PC-3 (cell line): ENCODE measurements at regions not wholly inside any gene's neighbourhood (a gene's known extent, or its start where the extent isn't known, plus 50 kb on each side); places are given as distances from the start of the nearest gene placed in this dataset.

Source experiments
- ATAC-seq: fragments of 200-7000 bp; cut with Tn5 transposase; 2 replicates; pipeline ENCODE4 v1.9.1; 2020; ENCODE audit warnings: mild to moderate bottlenecking, moderate library complexity
- BruUV-seq: library from RNA; stranded (reverse); fragments of 400-500 nt; replicated peaks from 2 replicates; lab custom pipeline; 2021; lab: Mats Ljungman, UMichigan
- CTCF ChIA-PET: fragments of 300-600 bp; sonication (Branson Sonifier 250); formaldehyde crosslinking; loops from one replicate; lab custom pipeline; 2022; ENCODE audit warnings: antibody characterized with exemption; lab: Charles Lee
- POLR2A ChIA-PET: fragments of 300-600 bp; sonication (Branson Sonifier 250); formaldehyde crosslinking; loops from one replicate; lab custom pipeline; 2022; ENCODE audit warnings: antibody characterized with exemption; ENCODE audit not compliant: unreplicated experiment; lab: Charles Lee
- DNase-seq: peaks from one replicate; pipeline ENCODE4 v3.0.0-alpha.2; 2015
- H2AFZ ChIP-seq: fragments of 300-600 bp; sonication (generic); 2 replicates; pipeline ENCODE4 v1.6.0; 2016; ENCODE audit warnings: antibody characterized with exemption, low read length
- H3F3A ChIP-seq: fragments of 300-600 bp; sonication (generic); one replicate; pipeline ENCODE4 v1.6.0; 2017; ENCODE audit warnings: antibody characterized with exemption, low read length, control low read depth, mild to moderate bottlenecking; ENCODE audit not compliant: unreplicated experiment
- H3K27ac ChIP-seq: fragments of 300-600 bp; sonication (generic); 2 replicates; pipeline ENCODE4 v1.5.1; 2016; ENCODE audit warnings: mild to moderate bottlenecking, low read length
- H3K27me3 ChIP-seq: fragments of 300-600 bp; sonication (generic); 2 replicates; pipeline ENCODE4 v1.6.1; 2016; ENCODE audit warnings: low read length, mixed read lengths
- H3K36me3 ChIP-seq: fragments of 300-600 bp; sonication (generic); 2 replicates; pipeline ENCODE4 v1.6.1; 2016; ENCODE audit warnings: low read depth, mixed run types, low read length, mixed read lengths
- H3K4me1 ChIP-seq: fragments of 300-600 bp; sonication (generic); 2 replicates; pipeline ENCODE4 v1.5.1; 2016; ENCODE audit warnings: low read length; ENCODE audit not compliant: insufficient read depth
- H3K4me2 ChIP-seq: fragments of 300-600 bp; sonication (generic); 2 replicates; pipeline ENCODE4 v1.6.0; 2016; ENCODE audit warnings: low read length
- H3K4me3 ChIP-seq: fragments of 300-600 bp; sonication (generic); 2 replicates; pipeline ENCODE4 v1.5.1; 2016; ENCODE audit warnings: mild to moderate bottlenecking, low read length, mixed read lengths
- H3K79me2 ChIP-seq: fragments of 300-600 bp; sonication (generic); 2 replicates; pipeline ENCODE4 v1.6.1; 2017; ENCODE audit warnings: low read length, mixed read lengths
- H3K9ac ChIP-seq: fragments of 300-600 bp; sonication (generic); 2 replicates; pipeline ENCODE4 v1.6.0; 2016; ENCODE audit warnings: mild to moderate bottlenecking, low read length
- H3K9me2 ChIP-seq: fragments of 300-600 bp; sonication (generic); replicated peaks from 2 replicates; pipeline ENCODE4 v1.6.1; 2016; ENCODE audit warnings: mixed run types, low read length, mixed read lengths
- H3K9me3 ChIP-seq: fragments of 300-600 bp; sonication (generic); 2 replicates; pipeline ENCODE4 v1.6.1; 2016; ENCODE audit warnings: low read length, mixed read lengths
- H4K20me1 ChIP-seq: fragments of 300-600 bp; sonication (generic); 2 replicates; pipeline ENCODE4 v1.6.1; 2016; ENCODE audit warnings: low read length, mixed read lengths
- EZH2 ChIP-seq: fragments of 300-600 bp; sonication (generic); IDR thresholded peaks from one replicate; pipeline ENCODE4 v1.6.1; 2017; ENCODE audit warnings: antibody characterized with exemption, mild to moderate bottlenecking, low read length; ENCODE audit not compliant: unreplicated experiment
- EZH2phosphoT487 ChIP-seq: fragments of 300-600 bp; sonication (generic); IDR thresholded peaks from 2 replicates; pipeline ENCODE4 v1.6.1; 2018; ENCODE audit warnings: mild to moderate bottlenecking, antibody characterized with exemption, low read length, borderline replicate concordance
- intact Hi-C: fragments of 100-400 bp; cut with micrococcal nuclease; formaldehyde crosslinking; loops from 2 replicates; pipeline ENCODE4 v1.9.0; 2023
- TF ChIP-seq, protein P1 (sequence below): fragments of 300-600 bp; sonication (generic); conservative IDR thresholded peaks from 2 replicates; pipeline ENCODE4 v1.5.1; 2017; ENCODE audit warnings: antibody characterized with exemption, low read depth, mild to moderate bottlenecking, low read length

DNA sequence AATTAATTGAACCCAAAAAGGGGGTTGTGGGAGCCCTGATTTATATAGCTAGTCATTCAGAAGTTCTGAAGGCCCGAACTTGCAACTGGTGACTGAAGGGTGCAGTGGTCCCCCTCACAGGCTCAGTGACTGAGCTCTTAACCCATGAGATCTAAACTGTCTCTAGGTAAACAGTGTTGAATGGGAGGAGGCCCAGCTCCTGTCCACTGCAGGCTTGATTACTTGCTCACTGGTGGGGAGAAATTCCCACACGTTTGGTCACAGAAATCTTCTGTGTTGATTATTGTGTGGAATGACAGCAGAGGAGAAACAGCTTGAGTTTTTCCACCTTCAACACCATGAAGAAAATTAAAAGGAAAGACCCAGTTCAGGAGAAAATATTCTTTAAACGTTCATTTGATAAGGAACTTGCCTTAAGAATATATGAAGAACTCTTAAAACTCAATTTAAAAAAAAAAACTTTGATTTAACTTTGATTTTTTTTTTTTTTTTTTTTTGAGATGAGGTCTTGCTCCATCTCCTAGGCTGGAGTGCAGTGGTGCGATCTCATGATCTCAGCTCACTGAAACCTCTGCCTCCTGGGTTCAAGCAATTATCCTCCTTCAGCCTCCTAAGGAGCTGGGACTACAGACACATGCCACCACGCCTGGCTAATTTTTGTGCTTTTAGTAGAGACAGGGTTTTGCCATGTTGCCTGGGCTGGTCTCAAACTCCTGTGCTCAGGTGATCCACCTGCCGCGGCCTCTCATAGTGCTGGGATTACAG is 249.3 kb downstream of the UQCRFS1 start:
- Histone ChIP-seq H3K4me3 (no peak overlapping the region), H3K4me1 (no peaks in the 10 kb centered on the region), H2AFZ (no peak overlapping the region), H3K79me2 (no peaks in the 10 kb centered on the region), H3K27ac (no peak overlapping the region), H3F3A (no peaks in the 10 kb centered on the region), H3K9me2 (no peaks in the 10 kb centered on the region), H4K20me1 (no peaks in the 10 kb centered on the region), H3K36me3 (no peaks in the 10 kb centered on the region), H3K4me2 (no peak overlapping the region), H3K9ac (no peak overlapping the region), H3K27me3 (no peaks in the 10 kb centered on the region), H3K9me3 (no peaks in the 10 kb centered on the region)
- TF ChIP-seq, protein P1, sequence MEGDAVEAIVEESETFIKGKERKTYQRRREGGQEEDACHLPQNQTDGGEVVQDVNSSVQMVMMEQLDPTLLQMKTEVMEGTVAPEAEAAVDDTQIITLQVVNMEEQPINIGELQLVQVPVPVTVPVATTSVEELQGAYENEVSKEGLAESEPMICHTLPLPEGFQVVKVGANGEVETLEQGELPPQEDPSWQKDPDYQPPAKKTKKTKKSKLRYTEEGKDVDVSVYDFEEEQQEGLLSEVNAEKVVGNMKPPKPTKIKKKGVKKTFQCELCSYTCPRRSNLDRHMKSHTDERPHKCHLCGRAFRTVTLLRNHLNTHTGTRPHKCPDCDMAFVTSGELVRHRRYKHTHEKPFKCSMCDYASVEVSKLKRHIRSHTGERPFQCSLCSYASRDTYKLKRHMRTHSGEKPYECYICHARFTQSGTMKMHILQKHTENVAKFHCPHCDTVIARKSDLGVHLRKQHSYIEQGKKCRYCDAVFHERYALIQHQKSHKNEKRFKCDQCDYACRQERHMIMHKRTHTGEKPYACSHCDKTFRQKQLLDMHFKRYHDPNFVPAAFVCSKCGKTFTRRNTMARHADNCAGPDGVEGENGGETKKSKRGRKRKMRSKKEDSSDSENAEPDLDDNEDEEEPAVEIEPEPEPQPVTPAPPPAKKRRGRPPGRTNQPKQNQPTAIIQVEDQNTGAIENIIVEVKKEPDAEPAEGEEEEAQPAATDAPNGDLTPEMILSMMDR: no peak
- TF ChIP-seq EZH2 (no peak), EZH2phosphoT487 (no peak)
- ATAC-seq (no peak), DNase-seq (no peak)
- ChIA-PET POLR2A (no interaction called here), CTCF (no interaction called here)
- BruUV-seq: no TSS peak
- intact Hi-C loops: no loop called here

DNA sequence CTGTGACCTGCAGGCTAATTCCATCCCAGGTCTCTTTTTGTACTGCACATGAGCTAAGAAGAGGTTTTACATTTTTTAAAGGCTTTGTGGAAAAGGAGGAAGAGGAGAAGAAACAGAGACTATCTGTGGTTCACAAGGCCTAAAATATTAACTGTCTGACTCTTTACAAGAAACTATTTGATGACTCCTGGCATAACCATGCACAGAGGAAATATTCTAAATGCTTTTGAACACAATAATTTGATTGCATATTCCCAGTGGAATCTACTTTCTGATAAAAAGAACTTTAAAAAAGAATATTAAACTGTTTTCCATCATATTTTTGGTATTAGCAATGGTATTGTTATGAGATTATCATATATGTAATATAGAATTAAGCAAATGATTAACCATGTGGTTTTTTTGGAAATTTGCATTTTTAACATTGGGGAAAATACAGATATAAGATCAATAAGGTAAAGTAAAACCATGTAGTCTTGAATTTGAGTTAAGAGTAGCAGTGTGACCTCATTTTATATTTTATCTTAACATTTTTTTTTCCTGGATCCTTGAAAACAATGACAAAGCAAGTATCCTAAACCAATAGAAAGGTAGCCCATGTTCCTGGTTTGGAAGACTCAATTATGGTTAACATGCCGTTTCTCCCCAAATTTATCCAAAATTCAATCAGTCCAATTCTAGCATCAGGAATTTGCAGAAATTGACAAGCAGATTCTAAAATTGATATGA is 251.0 kb downstream of the UQCRFS1 start:
- DNase-seq (no peak), ATAC-seq (no peak)
- no peak overlapping the region for H3K4me3 ChIP-seq
- CTCF ChIA-PET: no interaction called here
- no peaks in the 10 kb centered on the region for H3F3A ChIP-seq
- no TSS peak for BruUV-seq
- no peaks in the 10 kb centered on the region for H3K9me3 ChIP-seq
- intact Hi-C loops: no loop called here
- H3K79me2 ChIP-seq: no peaks in the 10 kb centered on the region
- no peak for TF ChIP-seq EZH2
- no peak for TF ChIP-seq EZH2phosphoT487
- TF ChIP-seq, protein P1: no peak
- POLR2A ChIA-PET: no interaction called here
- no peak overlapping the region for H3K4me2 ChIP-seq
- no peaks in the 10 kb centered on the region for H3K9me2 ChIP-seq
- H4K20me1 ChIP-seq: no peaks in the 10 kb centered on the region
- H3K27me3 ChIP-seq: no peaks in the 10 kb centered on the region
- no peak overlapping the region for H3K27ac ChIP-seq
- H2AFZ ChIP-seq: no peak overlapping the region
- no peak overlapping the region for H3K9ac ChIP-seq
- no peaks in the 10 kb centered on the region for H3K4me1 ChIP-seq
- no peaks in the 10 kb centered on the region for H3K36me3 ChIP-seq
